Progenitor cell of endocrine pancreas (in vitro differentiated cells): ENCODE measurements at regions not wholly inside any gene's neighbourhood (a gene's known extent, or its start where the extent isn't known, plus 50 kb on each side); places are given as distances from the start of the nearest gene placed in this dataset.

Source experiments
- DNase-seq: peaks from one replicate; pipeline ENCODE4 v3.0.0; 2021; ENCODE audit warnings: low spot score; ENCODE audit not compliant: unreplicated experiment
- H3K27ac Mint-ChIP-seq: 2 replicates; pipeline ENCODE4 v1.8.0; 2021; ENCODE audit warnings: mild to moderate bottlenecking, moderate library complexity, mixed read lengths
- H3K27me3 Mint-ChIP-seq: 2 replicates; pipeline ENCODE4 v1.8.0; 2021; ENCODE audit warnings: mixed read lengths
- H3K36me3 Mint-ChIP-seq: 2 replicates; pipeline ENCODE4 v1.8.0; 2022; ENCODE audit warnings: mixed read lengths; ENCODE audit not compliant: insufficient read depth
- H3K4me1 Mint-ChIP-seq: 2 replicates; pipeline ENCODE4 v1.8.0; 2021; ENCODE audit warnings: low read depth, mixed read lengths
- H3K4me3 Mint-ChIP-seq: 2 replicates; pipeline ENCODE4 v1.8.0; 2021; ENCODE audit warnings: low read depth, mild to moderate bottlenecking, moderate library complexity, mixed read lengths
- H3K9me3 Mint-ChIP-seq: 2 replicates; pipeline ENCODE4 v1.8.0; 2021; ENCODE audit warnings: low read depth, mixed read lengths
- CTCF ChIP-seq: fragments of 200-600 bp; sonication (generic); IDR thresholded peaks from one replicate; pipeline ENCODE4 v1.5.0; 2021; ENCODE audit warnings: antibody characterized with exemption, mild to moderate bottlenecking; ENCODE audit not compliant: unreplicated experiment

- H3K27ac Mint-ChIP-seq: no peak overlapping the region
- no peak for DNase-seq
- TF ChIP-seq CTCF: no peak
- H3K36me3 Mint-ChIP-seq: no peaks in the 10 kb centered on the region
- peaks cover 3% of the 10 kb centered on the region for H3K9me3 Mint-ChIP-seq
- no peak overlapping the region for H3K4me3 Mint-ChIP-seq
- H3K27me3 Mint-ChIP-seq: no peaks in the 10 kb centered on the region
- peaks cover 7% of the 10 kb centered on the region for H3K4me1 Mint-ChIP-seq
These were observed 498.4 kb upstream of the LRRN3 start for GRCh38 chr7:110592557-110592956.

DNA sequence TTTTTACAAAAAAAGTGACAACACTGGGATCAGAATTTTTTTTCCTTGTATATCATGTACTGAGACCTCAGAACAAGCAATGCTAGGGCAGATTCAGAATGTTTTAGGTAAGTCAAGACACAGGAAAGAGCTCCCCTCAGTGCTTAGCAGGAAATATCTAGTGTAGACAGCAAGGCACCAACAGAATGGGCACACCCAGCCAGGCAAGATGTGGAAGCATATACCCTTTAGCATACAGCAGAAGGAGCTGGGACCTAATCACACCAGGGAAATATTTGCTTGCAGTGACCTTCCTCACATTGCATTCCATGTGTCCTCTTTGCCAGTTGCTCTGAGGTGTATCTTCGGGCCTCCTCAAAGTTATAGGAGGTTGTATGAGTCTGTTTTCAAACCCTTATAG lies 497.6 kb upstream of the LRRN3 start:
- DNase-seq: no peak
- TF ChIP-seq CTCF: no peak
- Mint-ChIP-seq H3K27me3 (no peaks in the 10 kb centered on the region), H3K36me3 (no peaks in the 10 kb centered on the region), H3K4me3 (no peak overlapping the region), H3K9me3 (peaks cover 3% of the 10 kb centered on the region), H3K27ac (no peak overlapping the region), H3K4me1 (peaks cover 7% of the 10 kb centered on the region)

DNA sequence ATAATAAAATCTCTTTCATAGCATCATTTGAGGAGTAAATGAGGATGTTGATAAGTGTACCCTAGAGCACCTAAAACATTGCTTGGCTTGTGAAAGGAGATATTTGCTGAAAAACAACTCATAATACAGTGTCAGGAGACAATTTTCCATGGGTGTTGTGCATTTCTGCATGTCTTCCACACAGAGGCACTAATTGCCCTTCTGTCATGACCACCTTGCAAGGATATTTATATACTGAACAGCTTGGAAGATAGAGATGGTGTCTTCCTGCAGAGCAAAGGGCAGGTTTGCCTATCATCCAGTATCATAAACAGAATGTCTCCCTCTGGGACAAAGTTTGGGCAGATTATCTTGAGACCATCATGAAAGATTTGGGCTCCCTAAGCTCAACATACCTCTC lies 495.2 kb upstream of the LRRN3 start:
- Mint-ChIP-seq H3K9me3 (no peaks in the 10 kb centered on the region), H3K4me3 (no peak overlapping the region), H3K27ac (no peak overlapping the region), H3K27me3 (no peaks in the 10 kb centered on the region), H3K4me1 (peaks cover 5% of the 10 kb centered on the region), H3K36me3 (no peaks in the 10 kb centered on the region)
- no peak for TF ChIP-seq CTCF
- no peak for DNase-seq

GRCh38 chr7:110600956-110601355 lies 490.0 kb upstream of the LRRN3 start:
- TF ChIP-seq CTCF: no peak
- Mint-ChIP-seq H3K27me3 (no peaks in the 10 kb centered on the region), H3K36me3 (no peaks in the 10 kb centered on the region), H3K27ac (no peak overlapping the region), H3K4me3 (no peak overlapping the region), H3K9me3 (no peaks in the 10 kb centered on the region), H3K4me1 (no peaks in the 10 kb centered on the region)
- no peak for DNase-seq

GRCh38 chr7:110601710-110602109 lies 489.2 kb upstream of the LRRN3 start:
- Mint-ChIP-seq H3K4me1 (no peaks in the 10 kb centered on the region), H3K36me3 (no peaks in the 10 kb centered on the region), H3K9me3 (no peaks in the 10 kb centered on the region), H3K27ac (no peak overlapping the region), H3K4me3 (no peak overlapping the region), H3K27me3 (no peaks in the 10 kb centered on the region)
- no peak for TF ChIP-seq CTCF
- no peak for DNase-seq
